Activated CD8-positive, alpha-beta T cell treated with anti-CD3 and anti-CD28 coated beads for 36 hours (primary cell): ENCODE measurements at regions not wholly inside any gene's neighbourhood (a gene's known extent, or its start where the extent isn't known, plus 50 kb on each side); places are given as distances from the start of the nearest gene placed in this dataset.

Source experiments
- ATAC-seq: fragments of 200-7000 bp; cut with Tn5 transposase; one replicate; pipeline ENCODE4 v1.10.0; 2021; ENCODE audit warnings: mild to moderate bottlenecking, moderate library complexity
- CTCF ChIA-PET: fragments of 350-600 bp; sonication (Branson Sonifier 250); formaldehyde crosslinking; loops from one replicate; lab custom pipeline; 2021; ENCODE audit warnings: antibody characterized with exemption; lab: Charles Lee
- POLR2A ChIA-PET: fragments of 350-600 bp; sonication (Branson Sonifier 250); formaldehyde crosslinking; loops from one replicate; lab custom pipeline; 2021; ENCODE audit warnings: antibody characterized with exemption; lab: Charles Lee
- DNase-seq: peaks from one replicate; pipeline ENCODE4 v3.0.0-alpha.2; 2020
- H3K27ac Mint-ChIP-seq: one replicate; pipeline ENCODE4 v1.8.0; 2021; ENCODE audit warnings: mild to moderate bottlenecking, mixed read lengths
- H3K27me3 Mint-ChIP-seq: one replicate; pipeline ENCODE4 v1.8.0; 2021; ENCODE audit warnings: mixed read lengths
- H3K36me3 Mint-ChIP-seq: one replicate; pipeline ENCODE4 v1.8.0; 2021; ENCODE audit warnings: low read depth, mixed read lengths
- H3K4me1 Mint-ChIP-seq: one replicate; pipeline ENCODE4 v1.8.0; 2021; ENCODE audit warnings: low read depth, mixed read lengths
- H3K4me3 Mint-ChIP-seq: one replicate; pipeline ENCODE4 v1.8.0; 2021; ENCODE audit warnings: mild to moderate bottlenecking, moderate library complexity, mixed read lengths
- H3K9me3 Mint-ChIP-seq: one replicate; pipeline ENCODE4 v1.8.0; 2021; ENCODE audit warnings: mixed read lengths
- CTCF ChIP-seq: fragments of 200-600 bp; IDR thresholded peaks from one replicate; pipeline ENCODE4 v1.8.0; 2022; ENCODE audit warnings: antibody characterized with exemption, mild to moderate bottlenecking
- intact Hi-C: fragments of 100-400 bp; cut with micrococcal nuclease; formaldehyde crosslinking; loops from one replicate; pipeline ENCODE4 v1.10.0; 2022

GRCh38 chr2:21270708-21271122, 146.9 kb downstream of the TDRD15 start:
- no peaks in the 10 kb centered on the region for H3K27me3 Mint-ChIP-seq
- no peak overlapping the region for H3K27ac Mint-ChIP-seq
- intact Hi-C loops = no loop called here
- no peaks in the 10 kb centered on the region for H3K36me3 Mint-ChIP-seq
- DNase-seq (no peak), ATAC-seq (no peak)
- no peak overlapping the region for H3K4me3 Mint-ChIP-seq
- CTCF ChIA-PET = interaction anchor here (1.2 to 1.3 kb wide), 2 partner anchors 14 to 227 kb away, joined by 3 to 4 read pairs; partner anchors contain the start of gene APOB
- POLR2A ChIA-PET = interaction anchor here (1.5 kb wide), 1 partner anchor 10 kb away, joined by 5 read pairs; no protein-coding TSS in a partner anchor
- no peak for TF ChIP-seq CTCF
- H3K4me1 Mint-ChIP-seq = no peaks in the 10 kb centered on the region
- no peaks in the 10 kb centered on the region for H3K9me3 Mint-ChIP-seq

GRCh38 chr2:21276163-21276562, 152.4 kb downstream of the TDRD15 start:
- no peaks in the 10 kb centered on the region for H3K27me3 Mint-ChIP-seq
- CTCF ChIA-PET = no interaction called here
- H3K27ac Mint-ChIP-seq = no peak overlapping the region
- no peak for TF ChIP-seq CTCF
- POLR2A ChIA-PET = no interaction called here
- intact Hi-C loops = no loop called here
- H3K9me3 Mint-ChIP-seq = no peaks in the 10 kb centered on the region
- no peaks in the 10 kb centered on the region for H3K4me1 Mint-ChIP-seq
- DNase-seq (no peak), ATAC-seq (no peak)
- no peaks in the 10 kb centered on the region for H3K36me3 Mint-ChIP-seq
- H3K4me3 Mint-ChIP-seq = no peak overlapping the region

GRCh38 chr2:21277068-21278056, 153.6 kb downstream of the TDRD15 start:
- H3K4me1 Mint-ChIP-seq = no peaks in the 10 kb centered on the region
- H3K4me3 Mint-ChIP-seq = no peak overlapping the region
- no peak for DNase-seq
- TF ChIP-seq CTCF = no peak
- no peaks in the 10 kb centered on the region for H3K27me3 Mint-ChIP-seq
- POLR2A ChIA-PET = no interaction called here
- no peaks in the 10 kb centered on the region for H3K36me3 Mint-ChIP-seq
- CTCF ChIA-PET = interaction anchor here (1.3 kb wide), 1 partner anchor 18 kb away, joined by 3 read pairs; no protein-coding TSS in a partner anchor
- no peak overlapping the region for H3K27ac Mint-ChIP-seq
- no peaks in the 10 kb centered on the region for H3K9me3 Mint-ChIP-seq
- no peak for ATAC-seq
- intact Hi-C loops = no loop called here

- no peaks in the 10 kb centered on the region for H3K9me3 Mint-ChIP-seq
- intact Hi-C loops = no loop called here
- H3K4me1 Mint-ChIP-seq = no peaks in the 10 kb centered on the region
- TF ChIP-seq CTCF = no peak
- H3K27me3 Mint-ChIP-seq = no peaks in the 10 kb centered on the region
- no peaks in the 10 kb centered on the region for H3K36me3 Mint-ChIP-seq
- no peak overlapping the region for H3K27ac Mint-ChIP-seq
- no peak for DNase-seq
- no peak for ATAC-seq
- no peak overlapping the region for H3K4me3 Mint-ChIP-seq
- ChIA-PET CTCF (no interaction called here), POLR2A (no interaction called here)
Measured at GRCh38 chr2:21279525-21279924, 155.8 kb downstream of the TDRD15 start.

GRCh38 chr2:21280793-21281192, 157.0 kb downstream of the TDRD15 start:
- ChIA-PET CTCF (no interaction called here), POLR2A (no interaction called here)
- no peaks in the 10 kb centered on the region for H3K27me3 Mint-ChIP-seq
- H3K36me3 Mint-ChIP-seq = no peaks in the 10 kb centered on the region
- DNase-seq (no peak), ATAC-seq (no peak)
- H3K27ac Mint-ChIP-seq = no peak overlapping the region
- no peaks in the 10 kb centered on the region for H3K9me3 Mint-ChIP-seq
- no peaks in the 10 kb centered on the region for H3K4me1 Mint-ChIP-seq
- no peak for TF ChIP-seq CTCF
- intact Hi-C loops = no loop called here
- no peak overlapping the region for H3K4me3 Mint-ChIP-seq
